ENCODE measurements at regions not wholly inside any gene's neighbourhood (a gene's known extent, or its start where the extent isn't known, plus 50 kb on each side); places are given as distances from the start of the nearest gene placed in this dataset.

GRCh38 chr15:61712129-61712759 lies 348.0 kb downstream of the VPS13C start:
- intact Hi-C loops (cut with micrococcal nuclease; ENCODE audit: unreplicated experiment) = no loop called here
- H3K36me3 Mint-ChIP-seq (ENCODE audit: insufficient read depth, unreplicated experiment) = no peaks in the 10 kb centered on the region
- TF ChIP-seq CTCF (IDR thresholded peaks at IDR 0.05; ENCODE audit: unreplicated experiment) = no peak
- CTCF ChIA-PET = no interaction called here
- peaks cover 6% of the 10 kb centered on the region for H3K27me3 Mint-ChIP-seq (ENCODE audit: unreplicated experiment)
- no TSS peak for BruUV-seq (replicated peaks)
- H3K9me3 Mint-ChIP-seq (ENCODE audit: low read depth, unreplicated experiment) = no peaks in the 10 kb centered on the region
- H3K4me3 Mint-ChIP-seq (ENCODE audit: low read depth, unreplicated experiment) = no peak overlapping the region
- no peak overlapping the region for H3K27ac Mint-ChIP-seq (ENCODE audit: unreplicated experiment)
- no peak for DNase-seq
- peaks cover 9% of the 10 kb centered on the region for H3K4me1 Mint-ChIP-seq (ENCODE audit: low read depth, unreplicated experiment)

- no peak overlapping the region for H3K4me3 Mint-ChIP-seq (ENCODE audit: low read depth, unreplicated experiment)
- H3K4me1 Mint-ChIP-seq (ENCODE audit: low read depth, unreplicated experiment) = no peaks in the 10 kb centered on the region
- no peaks in the 10 kb centered on the region for H3K9me3 Mint-ChIP-seq (ENCODE audit: low read depth, unreplicated experiment)
- no peaks in the 10 kb centered on the region for H3K36me3 Mint-ChIP-seq (ENCODE audit: insufficient read depth, unreplicated experiment)
- no peak for DNase-seq
- H3K27ac Mint-ChIP-seq (ENCODE audit: unreplicated experiment) = no peak overlapping the region
- BruUV-seq (replicated peaks) = no TSS peak
- no peak for TF ChIP-seq CTCF (IDR thresholded peaks at IDR 0.05; ENCODE audit: unreplicated experiment)
- intact Hi-C loops (cut with micrococcal nuclease; ENCODE audit: unreplicated experiment) = no loop called here
- CTCF ChIA-PET = no interaction called here
- peaks cover 30% of the 10 kb centered on the region for H3K27me3 Mint-ChIP-seq (ENCODE audit: unreplicated experiment)
Measured at GRCh38 chr15:61702224-61703020, 357.8 kb downstream of the VPS13C start.

GRCh38 chr15:61701455-61701854 lies 358.8 kb downstream of the VPS13C start:
- intact Hi-C loops (cut with micrococcal nuclease; ENCODE audit: unreplicated experiment) = no loop called here
- H3K9me3 Mint-ChIP-seq (ENCODE audit: low read depth, unreplicated experiment) = no peaks in the 10 kb centered on the region
- H3K27me3 Mint-ChIP-seq (ENCODE audit: unreplicated experiment) = peaks cover 26% of the 10 kb centered on the region
- H3K4me1 Mint-ChIP-seq (ENCODE audit: low read depth, unreplicated experiment) = no peaks in the 10 kb centered on the region
- H3K27ac Mint-ChIP-seq (ENCODE audit: unreplicated experiment) = no peak overlapping the region
- no peak for DNase-seq
- no peak for TF ChIP-seq CTCF (IDR thresholded peaks at IDR 0.05; ENCODE audit: unreplicated experiment)
- CTCF ChIA-PET = no interaction called here
- H3K4me3 Mint-ChIP-seq (ENCODE audit: low read depth, unreplicated experiment) = no peak overlapping the region
- H3K36me3 Mint-ChIP-seq (ENCODE audit: insufficient read depth, unreplicated experiment) = no peaks in the 10 kb centered on the region
- no TSS peak for BruUV-seq (replicated peaks)

DNA sequence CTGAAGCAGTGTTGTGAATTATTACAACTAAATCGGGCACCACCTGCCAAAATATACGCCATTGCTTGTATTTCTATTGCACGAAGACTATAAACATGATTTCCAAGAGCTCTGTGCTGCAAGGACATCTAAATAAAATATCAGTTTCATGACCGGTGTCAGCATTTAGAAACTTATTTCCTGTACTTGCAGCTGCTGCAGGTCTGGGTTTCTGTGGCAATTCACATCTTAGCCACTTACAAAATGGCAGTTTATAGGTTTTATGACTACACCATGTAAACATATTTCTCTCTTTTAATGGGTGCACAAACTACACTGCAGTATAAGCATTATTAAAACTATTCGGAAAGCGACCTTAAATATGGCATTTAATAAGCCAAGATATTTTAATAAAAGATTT lies 359.4 kb downstream of the VPS13C start:
- DNase-seq = no peak
- peaks cover 26% of the 10 kb centered on the region for H3K27me3 Mint-ChIP-seq (ENCODE audit: unreplicated experiment)
- BruUV-seq (replicated peaks) = no TSS peak
- no peaks in the 10 kb centered on the region for H3K9me3 Mint-ChIP-seq (ENCODE audit: low read depth, unreplicated experiment)
- intact Hi-C loops (cut with micrococcal nuclease; ENCODE audit: unreplicated experiment) = no loop called here
- CTCF ChIA-PET = no interaction called here
- H3K27ac Mint-ChIP-seq (ENCODE audit: unreplicated experiment) = no peak overlapping the region
- no peaks in the 10 kb centered on the region for H3K4me1 Mint-ChIP-seq (ENCODE audit: low read depth, unreplicated experiment)
- H3K4me3 Mint-ChIP-seq (ENCODE audit: low read depth, unreplicated experiment) = no peak overlapping the region
- H3K36me3 Mint-ChIP-seq (ENCODE audit: insufficient read depth, unreplicated experiment) = no peaks in the 10 kb centered on the region
- TF ChIP-seq CTCF (IDR thresholded peaks at IDR 0.05; ENCODE audit: unreplicated experiment) = no peak

All from Calu3 (cell line).